Keratinocyte (primary cell): ENCODE measurements at regions not wholly inside any gene's neighbourhood (a gene's known extent, or its start where the extent isn't known, plus 50 kb on each side); places are given as distances from the start of the nearest gene placed in this dataset.

Experiments
- DNase-seq: peaks from one replicate; pipeline ENCODE4 v3.0.0-alpha.2; 2011; ENCODE audit warnings: low read depth, missing footprints, low spot score
- FAIRE-seq: peaks from 2 replicates; lab custom pipeline; 2011; peaks lifted over from hg19 to GRCh38; lab: Jason Lieb, UNC
- H2AFZ ChIP-seq: 2 replicates; pipeline ENCODE4 v1.6.0; 2012; ENCODE audit warnings: low read length, control low read depth, inconsistent platforms; ENCODE audit not compliant: control insufficient read depth
- H3K27ac ChIP-seq: 2 replicates; pipeline ENCODE4 v1.5.1; 2011; ENCODE audit warnings: low read length; ENCODE audit not compliant: control insufficient read depth, insufficient read depth
- H3K27me3 ChIP-seq: 3 replicates; pipeline ENCODE4 v1.6.0; 2011; ENCODE audit warnings: low read length; ENCODE audit not compliant: control insufficient read depth, insufficient read depth; ENCODE audit errors: extremely low read depth
- H3K36me3 ChIP-seq, 2 experiments: 2 replicates in 1 of 2; 3 replicates in 1 of 2; pipeline ENCODE4 v1.5.1; 2011; ENCODE audit warnings: low read length in 2 of 2, mild to moderate bottlenecking in 1 of 2; ENCODE audit not compliant: control insufficient read depth in 2 of 2, insufficient read depth in 2 of 2; ENCODE audit errors: extremely low read depth in 1 of 2
- H3K4me1 ChIP-seq: 3 replicates; pipeline ENCODE4 v1.5.1; 2011; ENCODE audit warnings: low read length; ENCODE audit not compliant: control insufficient read depth, insufficient read depth; ENCODE audit errors: extremely low read depth
- H3K4me2 ChIP-seq: 3 replicates; pipeline ENCODE4 v1.6.0; 2011; ENCODE audit warnings: low read depth, low read length; ENCODE audit not compliant: control insufficient read depth, insufficient read depth; ENCODE audit errors: extremely low read depth
- H3K4me3 ChIP-seq, 3 experiments: fragments of 200-600 bp in 1 of 3; sonication (generic) in 1 of 3; 2 replicates in 2 of 3; 3 replicates in 1 of 3; pipeline ENCODE4 v1.5.1; 2011 to 2016; ENCODE audit warnings: low read length in 3 of 3, mild to moderate bottlenecking in 3 of 3, control low read depth in 2 of 3, inconsistent platforms in 1 of 3, low read depth in 1 of 3, mixed read lengths in 1 of 3, mixed run types in 1 of 3, moderate library complexity in 1 of 3; ENCODE audit not compliant: control insufficient read depth in 2 of 3, insufficient read depth in 2 of 3; ENCODE audit errors: extremely low read depth in 1 of 3
- H3K79me2 ChIP-seq: 2 replicates; pipeline ENCODE4 v1.6.0; 2012; ENCODE audit warnings: low read length; ENCODE audit not compliant: control insufficient read depth, insufficient read depth
- H3K9ac ChIP-seq: 3 replicates; pipeline ENCODE4 v1.6.0; 2011; ENCODE audit warnings: low read length; ENCODE audit not compliant: control insufficient read depth, insufficient read depth; ENCODE audit errors: extremely low read depth
- H3K9me1 ChIP-seq: 3 replicates; pipeline ENCODE4 v1.6.0; 2011; ENCODE audit warnings: low read length; ENCODE audit not compliant: control insufficient read depth, insufficient read depth; ENCODE audit errors: extremely low read depth
- H3K9me3 ChIP-seq: 2 replicates; pipeline ENCODE4 v1.5.1; 2012; ENCODE audit warnings: low read depth, low read length; ENCODE audit not compliant: control insufficient read depth
- H4K20me1 ChIP-seq: 3 replicates; pipeline ENCODE4 v1.6.0; 2011; ENCODE audit warnings: low read length; ENCODE audit not compliant: control insufficient read depth, insufficient read depth; ENCODE audit errors: extremely low read depth
- EZH2 ChIP-seq: IDR thresholded peaks from one replicate; pipeline ENCODE4 v1.6.1; 2012; ENCODE audit warnings: inconsistent platforms, mild to moderate bottlenecking, low read length, moderate library complexity
- dilution Hi-C: fragments of 300-500 bp; cut with MboI; formaldehyde crosslinking; loops from one replicate; pipeline ENCODE4 v1.7.0; 2020; ENCODE audit warnings: low sequenced_read_pairs; ENCODE audit not compliant: extremely low pct_ligation_motif_present
- TF ChIP-seq, protein P1 (sequence below), 3 experiments: IDR thresholded peaks in 1 of 3; conservative IDR thresholded peaks in 1 of 3; optimal IDR thresholded peaks in 1 of 3; 2 replicates in 2 of 3; 3 replicates in 1 of 3; pipeline versions ENCODE3 to v1.5.1; 2011; ENCODE audit warnings: low read length in 3 of 3, mild to moderate bottlenecking in 3 of 3, moderate library complexity in 2 of 3, control low read depth in 1 of 3, inconsistent platforms in 1 of 3; ENCODE audit not compliant: insufficient read depth in 2 of 3; ENCODE audit errors: extremely low read depth in 1 of 3

DNA sequence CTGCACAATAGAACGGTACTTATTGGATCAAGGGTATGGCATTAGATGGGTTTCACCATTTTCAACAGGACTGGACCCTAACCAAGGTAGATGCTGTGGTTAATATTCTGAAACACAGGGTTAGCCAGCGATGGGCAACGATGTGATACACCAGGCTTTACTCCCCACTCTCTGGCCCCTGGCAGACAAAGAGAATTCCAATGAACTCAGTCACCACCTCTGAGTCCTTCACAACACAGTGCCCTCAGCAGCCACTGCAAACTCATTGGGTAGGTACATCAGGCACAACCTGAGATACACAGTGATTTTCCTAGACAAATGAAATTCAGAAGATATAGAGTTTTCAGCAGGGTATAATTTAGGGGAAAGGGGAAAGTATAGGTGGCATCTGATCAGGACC is 634.5 kb downstream of the ZEB2 start:
- H3K79me2 ChIP-seq, result no peaks in the 10 kb centered on the region
- H3K4me3 ChIP-seq, result no peak overlapping the region
- H3K4me2 ChIP-seq, result no peak overlapping the region
- no peaks in the 10 kb centered on the region for H3K4me1 ChIP-seq
- no peaks in the 10 kb centered on the region for H4K20me1 ChIP-seq
- H3K9ac ChIP-seq, result no peak overlapping the region
- no peak for TF ChIP-seq EZH2
- TF ChIP-seq, protein P1, sequence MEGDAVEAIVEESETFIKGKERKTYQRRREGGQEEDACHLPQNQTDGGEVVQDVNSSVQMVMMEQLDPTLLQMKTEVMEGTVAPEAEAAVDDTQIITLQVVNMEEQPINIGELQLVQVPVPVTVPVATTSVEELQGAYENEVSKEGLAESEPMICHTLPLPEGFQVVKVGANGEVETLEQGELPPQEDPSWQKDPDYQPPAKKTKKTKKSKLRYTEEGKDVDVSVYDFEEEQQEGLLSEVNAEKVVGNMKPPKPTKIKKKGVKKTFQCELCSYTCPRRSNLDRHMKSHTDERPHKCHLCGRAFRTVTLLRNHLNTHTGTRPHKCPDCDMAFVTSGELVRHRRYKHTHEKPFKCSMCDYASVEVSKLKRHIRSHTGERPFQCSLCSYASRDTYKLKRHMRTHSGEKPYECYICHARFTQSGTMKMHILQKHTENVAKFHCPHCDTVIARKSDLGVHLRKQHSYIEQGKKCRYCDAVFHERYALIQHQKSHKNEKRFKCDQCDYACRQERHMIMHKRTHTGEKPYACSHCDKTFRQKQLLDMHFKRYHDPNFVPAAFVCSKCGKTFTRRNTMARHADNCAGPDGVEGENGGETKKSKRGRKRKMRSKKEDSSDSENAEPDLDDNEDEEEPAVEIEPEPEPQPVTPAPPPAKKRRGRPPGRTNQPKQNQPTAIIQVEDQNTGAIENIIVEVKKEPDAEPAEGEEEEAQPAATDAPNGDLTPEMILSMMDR (optimal IDR thresholded peaks at IDR 0.05 in 1 of 3, IDR thresholded peaks at IDR 0.05 in 1 of 3, conservative IDR thresholded peaks at IDR 0.05 in 1 of 3; ENCODE audit: extremely low read depth in 1 of 3, insufficient read depth in 2 of 3, low read length in 3 of 3), result no peak
- H2AFZ ChIP-seq, result no peak overlapping the region
- no peaks in the 10 kb centered on the region for H3K9me1 ChIP-seq
- no peaks in the 10 kb centered on the region for H3K36me3 ChIP-seq
- H3K27me3 ChIP-seq, result no peaks in the 10 kb centered on the region
- FAIRE-seq, result no peak
- dilution Hi-C loops, result no loop called here
- no peaks in the 10 kb centered on the region for H3K9me3 ChIP-seq
- no peak for DNase-seq
- no peak overlapping the region for H3K27ac ChIP-seq

DNA sequence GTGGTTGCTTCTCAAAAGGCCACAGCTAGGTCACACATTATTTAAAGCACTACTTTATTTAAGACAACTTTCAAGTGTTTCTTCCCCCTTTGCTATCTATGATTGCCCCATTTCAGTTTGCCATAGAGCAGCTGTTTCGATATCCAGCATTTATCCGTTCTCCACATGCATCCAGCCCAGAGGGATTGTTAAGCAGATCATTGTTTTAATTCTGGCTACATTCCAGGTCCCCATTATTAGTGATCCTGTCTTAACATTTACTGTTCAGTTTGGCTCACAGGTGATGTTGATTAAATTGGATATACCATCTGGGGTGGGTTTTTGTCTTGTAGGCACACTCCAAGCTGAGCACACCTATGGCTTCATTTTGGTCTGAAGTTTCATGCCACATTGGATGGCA is 638.7 kb downstream of the ZEB2 start:
- H3K9me1 ChIP-seq, result no peaks in the 10 kb centered on the region
- H3K27me3 ChIP-seq, result no peaks in the 10 kb centered on the region
- FAIRE-seq (no peak), DNase-seq (no peak)
- TF ChIP-seq, protein P1 (optimal IDR thresholded peaks at IDR 0.05 in 1 of 3, IDR thresholded peaks at IDR 0.05 in 1 of 3, conservative IDR thresholded peaks at IDR 0.05 in 1 of 3; ENCODE audit: extremely low read depth in 1 of 3, insufficient read depth in 2 of 3, low read length in 3 of 3), result no peak
- TF ChIP-seq EZH2, result no peak
- dilution Hi-C loops, result no loop called here
- H3K4me3 ChIP-seq, result no peak overlapping the region
- no peaks in the 10 kb centered on the region for H3K9me3 ChIP-seq
- no peak overlapping the region for H3K27ac ChIP-seq
- H3K9ac ChIP-seq, result no peak overlapping the region
- H3K79me2 ChIP-seq, result no peaks in the 10 kb centered on the region
- H3K36me3 ChIP-seq, result no peaks in the 10 kb centered on the region
- no peaks in the 10 kb centered on the region for H3K4me1 ChIP-seq
- no peak overlapping the region for H3K4me2 ChIP-seq
- H2AFZ ChIP-seq, result no peak overlapping the region
- no peaks in the 10 kb centered on the region for H4K20me1 ChIP-seq
